ENCODE measurements at regions not wholly inside any gene's neighbourhood (a gene's known extent, or its start where the extent isn't known, plus 50 kb on each side); places are given as distances from the start of the nearest gene placed in this dataset.

GRCh38 chr12:73390261-73390660 is 1118.1 kb downstream of the TRHDE start:
- no peaks in the 10 kb centered on the region for H3K36me3 Mint-ChIP-seq (ENCODE audit: insufficient read depth)
- no peaks in the 10 kb centered on the region for H3K9me3 Mint-ChIP-seq (ENCODE audit: low read depth)
- peaks cover 3% of the 10 kb centered on the region for H3K4me1 Mint-ChIP-seq (ENCODE audit: low read depth)
- no peak overlapping the region for H3K4me3 Mint-ChIP-seq (ENCODE audit: low read depth)
- no peak overlapping the region for H3K27ac Mint-ChIP-seq
- DNase-seq (ENCODE audit: low spot score, unreplicated experiment): no peak
- TF ChIP-seq, protein P1, sequence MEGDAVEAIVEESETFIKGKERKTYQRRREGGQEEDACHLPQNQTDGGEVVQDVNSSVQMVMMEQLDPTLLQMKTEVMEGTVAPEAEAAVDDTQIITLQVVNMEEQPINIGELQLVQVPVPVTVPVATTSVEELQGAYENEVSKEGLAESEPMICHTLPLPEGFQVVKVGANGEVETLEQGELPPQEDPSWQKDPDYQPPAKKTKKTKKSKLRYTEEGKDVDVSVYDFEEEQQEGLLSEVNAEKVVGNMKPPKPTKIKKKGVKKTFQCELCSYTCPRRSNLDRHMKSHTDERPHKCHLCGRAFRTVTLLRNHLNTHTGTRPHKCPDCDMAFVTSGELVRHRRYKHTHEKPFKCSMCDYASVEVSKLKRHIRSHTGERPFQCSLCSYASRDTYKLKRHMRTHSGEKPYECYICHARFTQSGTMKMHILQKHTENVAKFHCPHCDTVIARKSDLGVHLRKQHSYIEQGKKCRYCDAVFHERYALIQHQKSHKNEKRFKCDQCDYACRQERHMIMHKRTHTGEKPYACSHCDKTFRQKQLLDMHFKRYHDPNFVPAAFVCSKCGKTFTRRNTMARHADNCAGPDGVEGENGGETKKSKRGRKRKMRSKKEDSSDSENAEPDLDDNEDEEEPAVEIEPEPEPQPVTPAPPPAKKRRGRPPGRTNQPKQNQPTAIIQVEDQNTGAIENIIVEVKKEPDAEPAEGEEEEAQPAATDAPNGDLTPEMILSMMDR (IDR thresholded peaks at IDR 0.05; ENCODE audit: unreplicated experiment): no peak
- H3K27me3 Mint-ChIP-seq: no peaks in the 10 kb centered on the region

GRCh38 chr12:73413051-73413450 is 1124.6 kb upstream of the ATXN7L3B start:
- TF ChIP-seq, protein P1 (IDR thresholded peaks at IDR 0.05; ENCODE audit: unreplicated experiment): no peak
- peaks cover 22% of the 10 kb centered on the region for H3K9me3 Mint-ChIP-seq (ENCODE audit: low read depth)
- DNase-seq (ENCODE audit: low spot score, unreplicated experiment): no peak
- H3K27ac Mint-ChIP-seq: no peak overlapping the region
- no peak overlapping the region for H3K4me3 Mint-ChIP-seq (ENCODE audit: low read depth)
- no peaks in the 10 kb centered on the region for H3K27me3 Mint-ChIP-seq
- H3K4me1 Mint-ChIP-seq (ENCODE audit: low read depth): no peaks in the 10 kb centered on the region
- no peaks in the 10 kb centered on the region for H3K36me3 Mint-ChIP-seq (ENCODE audit: insufficient read depth)

- Mint-ChIP-seq H3K36me3 (ENCODE audit: insufficient read depth) (no peaks in the 10 kb centered on the region), H3K27me3 (no peaks in the 10 kb centered on the region), H3K9me3 (ENCODE audit: low read depth) (peaks cover 22% of the 10 kb centered on the region), H3K27ac (no peak overlapping the region), H3K4me3 (ENCODE audit: low read depth) (no peak overlapping the region), H3K4me1 (ENCODE audit: low read depth) (no peaks in the 10 kb centered on the region)
- TF ChIP-seq, protein P1 (IDR thresholded peaks at IDR 0.05; ENCODE audit: unreplicated experiment): no peak
- DNase-seq (ENCODE audit: low spot score, unreplicated experiment): no peak
Measured at GRCh38 chr12:73413974-73414373, 1123.7 kb upstream of the ATXN7L3B start.

DNA sequence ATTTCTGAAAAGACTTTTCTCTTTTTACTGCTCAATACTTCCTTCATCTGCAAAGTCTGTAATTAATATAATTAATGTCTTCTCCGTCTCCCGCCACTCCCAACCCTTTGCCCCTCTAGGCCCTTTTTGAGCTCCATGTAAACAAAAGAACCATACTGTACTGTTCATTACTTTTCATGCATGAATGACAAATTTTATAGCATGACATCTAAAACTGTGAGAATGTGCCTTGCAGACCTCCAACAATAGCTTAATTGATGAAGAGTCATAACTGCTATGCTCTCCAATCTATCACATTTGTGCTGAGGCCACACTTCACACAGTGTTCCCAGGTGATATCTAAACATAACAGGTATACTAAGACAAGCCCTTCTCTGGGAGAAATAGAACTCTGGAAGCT is 1122.7 kb upstream of the ATXN7L3B start:
- Mint-ChIP-seq H3K27me3 (no peaks in the 10 kb centered on the region), H3K27ac (no peak overlapping the region), H3K4me3 (ENCODE audit: low read depth) (no peak overlapping the region), H3K9me3 (ENCODE audit: low read depth) (peaks cover 22% of the 10 kb centered on the region), H3K36me3 (ENCODE audit: insufficient read depth) (no peaks in the 10 kb centered on the region), H3K4me1 (ENCODE audit: low read depth) (no peaks in the 10 kb centered on the region)
- no peak for DNase-seq (ENCODE audit: low spot score, unreplicated experiment)
- TF ChIP-seq, protein P1 (IDR thresholded peaks at IDR 0.05; ENCODE audit: unreplicated experiment): no peak

DNA sequence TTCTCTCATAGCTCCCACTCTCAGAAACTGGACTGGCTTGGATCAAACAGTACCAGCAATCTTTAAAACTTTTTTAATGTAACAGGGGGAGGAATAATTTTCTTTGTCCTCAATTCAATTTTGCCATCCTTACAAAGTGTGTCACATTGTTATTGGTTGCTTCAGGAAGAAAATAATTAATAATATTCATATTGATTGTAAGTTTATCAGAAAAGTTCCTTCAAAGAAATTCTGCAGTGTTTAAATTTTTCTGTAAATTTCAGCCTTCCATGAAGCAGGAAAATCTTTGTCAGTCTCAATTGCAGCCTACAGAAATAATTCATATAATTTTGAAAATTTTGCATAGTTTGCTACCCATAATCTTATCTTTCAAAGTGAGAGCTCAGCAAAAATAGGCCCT is 1119.1 kb upstream of the ATXN7L3B start:
- H3K27ac Mint-ChIP-seq: no peak overlapping the region
- no peaks in the 10 kb centered on the region for H3K4me1 Mint-ChIP-seq (ENCODE audit: low read depth)
- no peak overlapping the region for H3K4me3 Mint-ChIP-seq (ENCODE audit: low read depth)
- peaks cover 14% of the 10 kb centered on the region for H3K9me3 Mint-ChIP-seq (ENCODE audit: low read depth)
- no peak for DNase-seq (ENCODE audit: low spot score, unreplicated experiment)
- H3K36me3 Mint-ChIP-seq (ENCODE audit: insufficient read depth): peaks cover 3% of the 10 kb centered on the region
- H3K27me3 Mint-ChIP-seq: no peaks in the 10 kb centered on the region
- TF ChIP-seq, protein P1 (IDR thresholded peaks at IDR 0.05; ENCODE audit: unreplicated experiment): no peak

Measured in progenitor cell of endocrine pancreas (in vitro differentiated cells).